HG02884 (cell line): ENCODE measurements at regions not wholly inside any gene's neighbourhood (a gene's known extent, or its start where the extent isn't known, plus 50 kb on each side); places are given as distances from the start of the nearest gene placed in this dataset.
"Not testable (repeated sequence)": the region's sequence is repeated elsewhere in the genome, so short reads cannot be mapped to it uniquely, and the experiment has no call there.

Experiments
- ATAC-seq: cut with Tn5 transposase; IDR thresholded peaks from one replicate; pipeline ENCODE4 v1.9.1; 2021; ENCODE audit warnings: mild to moderate bottlenecking, moderate library complexity; ENCODE audit not compliant: unreplicated experiment

DNA sequence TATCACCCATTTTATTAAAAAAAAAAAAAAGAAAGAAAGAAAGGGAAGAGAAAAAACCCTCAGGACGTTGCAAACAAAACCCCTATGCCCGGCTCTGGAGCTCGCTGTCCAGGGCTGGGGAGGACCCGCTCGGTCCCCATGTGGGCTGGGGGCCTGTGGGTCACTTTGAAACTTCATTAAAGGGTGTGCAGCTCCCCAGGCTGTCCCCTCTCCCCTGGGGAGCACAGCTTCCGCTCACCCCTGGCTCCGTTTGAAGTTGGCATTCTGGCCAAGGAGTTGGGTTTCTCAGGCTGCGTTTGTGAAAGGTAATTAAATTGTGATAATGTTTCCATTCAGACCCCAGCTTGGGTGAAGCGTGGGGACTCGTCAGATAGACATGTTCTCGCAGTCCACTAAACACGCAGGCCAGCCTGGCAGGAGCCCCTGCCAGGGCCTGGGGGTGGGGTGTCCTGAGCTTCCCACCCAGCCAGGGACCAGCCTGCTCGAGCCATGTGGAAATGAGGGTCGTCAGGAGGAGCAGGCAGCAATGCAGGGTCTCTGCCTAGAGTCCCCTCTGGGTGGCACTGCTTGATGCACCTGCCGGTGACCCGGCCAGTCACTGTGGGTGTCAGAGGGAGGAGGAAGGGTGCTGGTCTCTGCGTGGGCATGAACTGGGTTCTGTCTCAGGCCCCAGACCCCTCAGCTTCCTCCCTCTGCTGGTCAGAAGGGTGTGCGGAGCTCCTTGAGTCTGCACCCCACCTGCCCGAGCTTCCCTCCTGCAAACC is 166.2 kb downstream of the INHBB start:
- ATAC-seq: no peak

GRCh38 chr2:120513776-120514357 is 167.9 kb downstream of the INHBB start:
- no peak for ATAC-seq

- ATAC-seq: no peak
Observed at GRCh38 chr2:120514521-120514920, 168.6 kb downstream of the INHBB start.

DNA sequence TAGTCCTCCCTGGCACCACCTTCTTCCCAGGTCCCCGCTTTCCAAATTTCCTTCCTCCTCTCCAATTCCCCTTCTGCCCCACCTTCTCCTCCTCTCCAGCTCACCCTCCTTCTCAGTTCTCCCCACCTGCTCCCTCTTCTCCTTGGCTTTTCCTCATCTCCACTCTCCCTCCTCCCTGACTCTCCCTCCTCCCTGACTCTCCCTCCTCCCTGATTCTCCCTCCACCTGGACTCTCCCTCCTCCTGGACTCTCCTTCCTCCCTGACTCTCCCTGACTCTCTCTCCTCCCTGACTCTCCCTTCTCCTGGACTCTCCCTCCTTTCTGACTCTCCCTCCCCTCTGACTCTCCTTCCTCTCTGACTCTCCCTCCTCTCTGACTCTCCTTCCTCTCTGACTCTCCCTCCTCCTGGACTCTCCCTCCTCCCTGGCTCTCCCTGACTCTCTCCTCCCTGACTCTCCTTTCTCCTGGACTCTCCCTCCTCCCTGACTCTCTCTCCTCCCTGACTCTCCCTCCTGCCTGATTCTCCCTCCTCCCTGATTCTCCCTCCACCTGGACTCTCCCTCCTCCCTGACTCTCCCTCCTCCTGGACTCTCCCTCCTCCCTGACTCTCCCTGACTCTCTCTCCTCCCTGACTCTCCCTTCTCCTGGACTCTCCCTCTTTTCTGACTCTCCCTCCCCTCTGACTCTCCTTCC is 169.3 kb downstream of the INHBB start:
- not testable (repeated sequence) for ATAC-seq

DNA sequence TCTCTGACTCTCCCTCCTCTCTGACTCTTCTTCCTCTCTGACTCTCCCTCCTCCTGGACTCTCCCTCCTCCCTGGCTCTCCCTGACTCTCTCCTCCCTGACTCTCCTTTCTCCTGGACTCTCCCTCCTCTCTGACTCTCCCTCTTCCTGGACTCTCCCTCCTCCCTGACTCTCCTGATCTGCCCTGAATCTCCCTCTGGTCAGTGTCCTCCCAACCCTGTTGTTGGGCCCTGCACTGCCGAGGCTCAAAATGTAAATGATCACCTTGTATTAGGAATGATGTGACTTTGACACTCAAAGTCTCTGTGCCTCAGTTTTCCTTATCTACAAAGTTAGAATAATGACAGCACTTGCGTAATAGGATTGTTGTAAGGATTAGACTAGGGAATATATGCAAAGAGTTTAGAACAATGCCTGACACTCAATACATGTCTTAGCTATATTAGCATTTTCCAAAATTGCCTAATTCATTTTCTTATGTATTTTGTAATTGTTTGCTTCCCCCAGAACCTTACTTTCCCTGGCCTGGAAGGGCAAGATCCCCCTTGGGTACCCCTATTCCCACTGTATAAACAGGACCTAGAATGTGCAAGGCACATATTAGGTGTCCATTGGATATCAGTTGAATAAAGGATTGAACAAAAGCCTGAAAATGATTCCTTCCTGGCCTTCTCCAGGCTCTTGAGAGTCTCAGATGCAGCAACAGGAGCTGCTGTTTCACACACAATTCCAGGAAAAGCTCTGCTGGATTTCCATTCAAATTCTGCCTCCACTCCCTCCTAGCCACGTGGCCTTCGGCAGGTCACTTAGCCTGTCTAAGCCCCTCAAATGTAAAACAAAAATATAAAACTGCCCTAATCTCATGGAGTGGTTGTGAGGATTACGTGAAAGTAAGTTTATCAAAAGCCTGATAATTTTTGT is 170.1 kb downstream of the INHBB start:
- no peak for ATAC-seq

GRCh38 chr2:120516679-120517314 is 170.9 kb downstream of the INHBB start:
- no peak for ATAC-seq

DNA sequence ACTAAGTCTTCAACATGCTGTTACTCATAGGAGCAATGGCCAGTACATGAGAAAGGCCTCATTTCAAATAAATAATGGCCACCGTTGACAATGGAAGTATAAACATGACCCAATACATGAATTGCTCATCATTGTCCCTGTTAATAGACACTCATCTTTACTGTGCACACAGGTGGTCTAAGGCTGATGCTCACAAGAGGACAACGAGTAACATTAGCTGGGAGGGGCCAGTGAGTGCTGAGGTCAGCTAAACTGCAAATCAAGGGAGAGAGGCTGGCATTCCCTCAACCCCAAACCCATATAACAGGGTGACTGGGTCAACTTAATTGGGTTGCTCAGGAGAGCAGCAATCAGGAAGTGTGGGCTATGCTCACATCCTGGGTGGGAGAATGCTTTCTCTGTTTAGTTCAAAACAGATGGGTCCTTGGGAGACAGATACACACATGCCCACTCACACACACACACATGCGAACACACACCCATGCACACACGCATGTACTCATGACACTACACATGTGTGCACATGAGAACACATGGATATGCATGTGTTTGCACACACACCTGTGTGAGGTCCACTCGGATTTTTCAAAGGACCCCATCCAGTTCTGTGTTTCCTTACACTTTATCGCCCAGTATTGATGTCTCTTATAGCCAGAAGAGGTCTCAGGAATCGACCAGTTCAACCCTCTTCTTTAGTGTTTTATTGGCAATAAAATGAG is 172.0 kb downstream of the INHBB start:
- ATAC-seq: no peak

DNA sequence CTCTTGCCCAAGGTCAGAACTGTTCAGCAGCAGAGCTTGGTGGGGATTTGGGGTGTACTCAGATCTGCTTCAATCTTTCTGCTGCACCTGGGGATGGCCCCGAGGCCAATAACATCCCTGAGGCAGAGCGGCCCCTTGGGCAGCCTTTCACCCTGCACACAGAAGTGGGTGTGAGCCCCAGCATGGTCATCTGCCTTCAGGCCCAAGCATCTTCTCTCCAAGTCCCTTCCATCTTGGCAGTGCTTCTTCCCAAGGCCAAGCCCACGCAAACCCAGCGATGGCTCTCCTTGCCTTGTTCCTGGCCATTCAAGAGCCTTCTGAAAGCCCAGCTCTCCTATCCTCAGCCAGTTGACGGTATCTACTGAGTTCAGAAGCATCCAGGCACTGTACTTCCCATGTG is 172.9 kb downstream of the INHBB start:
- no peak for ATAC-seq

- no peak for ATAC-seq
Observed at GRCh38 chr2:120519469-120519868, 173.5 kb downstream of the INHBB start.

- ATAC-seq: no peak
Observed at GRCh38 chr2:120520454-120520853, 174.5 kb downstream of the INHBB start.

- ATAC-seq: no peak
Observed at GRCh38 chr2:120520929-120521912, 175.3 kb downstream of the INHBB start.

DNA sequence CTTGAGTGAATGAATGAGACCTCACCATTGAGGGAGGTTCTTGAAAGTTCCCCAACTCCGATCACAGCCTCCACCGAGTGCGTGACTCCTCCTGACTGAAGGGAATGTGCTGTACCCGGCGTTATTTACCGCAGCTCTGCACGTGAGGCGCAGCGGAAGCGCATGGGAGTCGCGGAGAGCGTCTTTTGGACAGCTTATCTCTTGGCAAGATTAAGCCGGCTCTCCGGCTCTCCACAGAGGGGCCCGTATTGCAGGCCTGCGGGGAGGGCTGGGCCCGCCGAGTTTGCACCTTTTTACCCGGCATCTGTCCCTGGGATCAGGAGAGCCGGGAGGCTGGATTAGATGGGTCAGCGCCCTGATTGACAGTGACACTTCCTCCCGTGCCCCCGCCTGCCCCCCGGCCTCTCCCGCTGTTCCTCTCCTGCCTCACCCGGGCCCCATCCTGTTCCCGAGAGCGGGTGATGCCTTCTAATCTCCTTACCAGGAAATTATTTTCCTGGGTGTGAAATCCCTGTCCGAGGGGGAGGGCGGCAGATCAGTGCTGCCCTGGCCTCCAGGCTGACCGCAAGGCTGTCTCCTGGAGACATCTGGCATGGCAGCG is 176.3 kb downstream of the INHBB start:
- no peak for ATAC-seq

GRCh38 chr2:120523766-120524165 is 177.8 kb downstream of the INHBB start:
- no peak for ATAC-seq

DNA sequence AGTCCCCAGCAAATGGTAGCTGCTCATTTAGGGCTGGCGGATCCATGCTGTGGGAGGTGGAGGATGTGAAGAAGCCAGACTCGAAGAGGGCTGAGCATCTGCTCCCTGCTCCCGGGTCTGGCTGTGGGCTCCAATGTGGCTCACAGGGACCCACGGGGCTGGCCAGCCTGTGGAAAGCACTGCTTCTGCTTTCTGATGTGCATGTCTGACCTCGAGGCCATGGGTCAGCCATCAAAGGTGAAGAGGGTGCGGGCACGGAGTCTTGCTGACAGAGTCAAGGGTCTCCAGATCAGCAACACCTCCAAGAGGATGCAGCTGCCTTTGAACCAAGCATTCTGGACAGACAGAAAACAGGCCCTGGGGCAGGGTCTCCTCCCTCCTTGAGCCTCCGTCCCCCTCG is 178.2 kb downstream of the INHBB start:
- ATAC-seq: no peak

DNA sequence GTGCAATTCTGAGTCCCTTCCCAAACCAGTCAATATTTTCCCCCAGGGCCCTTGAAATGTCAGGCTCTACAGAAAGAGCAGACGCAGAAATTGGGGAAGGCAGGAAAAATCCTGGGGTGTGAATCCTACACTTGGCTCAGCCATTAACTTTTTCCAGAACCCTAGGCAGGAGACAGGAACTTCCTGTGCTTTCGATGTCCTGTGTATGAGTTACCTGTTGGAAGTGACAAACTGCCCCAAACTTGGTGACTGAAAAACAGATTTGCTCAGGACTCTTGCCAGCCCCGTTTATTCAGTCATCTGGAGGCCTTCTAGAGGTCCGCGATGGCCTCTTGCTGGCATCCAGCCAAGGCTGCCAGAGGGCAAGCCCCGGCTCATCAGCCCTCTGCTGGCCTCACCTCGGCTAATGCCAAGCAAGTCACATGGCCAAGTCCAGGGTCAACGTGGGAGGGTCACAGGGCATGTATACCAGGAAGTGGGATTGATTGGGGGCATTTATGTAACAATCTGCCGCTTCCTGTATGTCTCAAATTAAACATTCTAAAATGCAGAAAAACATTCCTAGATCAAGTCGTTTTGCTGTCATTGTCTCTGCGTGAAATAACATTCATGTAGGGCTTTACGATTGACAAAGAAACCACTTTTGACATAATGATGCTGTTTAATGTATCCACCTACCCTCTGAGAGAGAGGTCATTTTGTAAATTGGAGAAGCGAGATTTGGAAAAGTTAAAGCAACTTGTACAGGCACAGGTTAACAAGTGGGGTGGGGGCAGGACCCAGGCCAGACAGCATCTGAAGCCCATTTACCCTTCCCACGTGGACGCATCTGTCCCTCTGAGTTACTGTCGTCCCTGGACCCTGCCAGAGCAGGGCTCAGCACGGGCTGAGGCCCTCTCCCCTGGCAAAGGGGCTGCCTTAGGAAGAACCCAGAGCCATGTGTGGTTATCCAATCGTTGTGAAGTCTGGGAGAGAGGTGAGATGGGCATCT is 179.4 kb downstream of the INHBB start:
- ATAC-seq: no peak

- no peak for ATAC-seq
Observed at GRCh38 chr2:120526047-120526562, 180.2 kb downstream of the INHBB start.
